Peyer's patch (tissue), 4 donors: ENCODE measurements at regions not wholly inside any gene's neighbourhood (a gene's known extent, or its start where the extent isn't known, plus 50 kb on each side); places are given as distances from the start of the nearest gene placed in this dataset.
"Not testable (repeated sequence)": the region's sequence is repeated elsewhere in the genome, so short reads cannot be mapped to it uniquely, and the experiment has no call there.

Source experiments
- POLR2A ChIP-seq, 2 donors: fragments of 450-650 bp; IDR thresholded peaks; one replicate each; pipeline ENCODE4 v1.5.1; 2017; ENCODE audit warnings: antibody characterized with exemption in 2 of 2, mild to moderate bottlenecking in 2 of 2, moderate library complexity in 2 of 2
- TF ChIP-seq, protein P1 (sequence below), 6 experiments: fragments of 450-650 bp in 4 of 6; fragments of 200-600 bp in 2 of 6; sonication (generic) in 1 of 6; IDR thresholded peaks; one replicate each; pipeline ENCODE4 v1.5.1; 2017 to 2019; ENCODE audit warnings: antibody characterized with exemption in 6 of 6, mild to moderate bottlenecking in 3 of 6, moderate library complexity in 1 of 6

DNA sequence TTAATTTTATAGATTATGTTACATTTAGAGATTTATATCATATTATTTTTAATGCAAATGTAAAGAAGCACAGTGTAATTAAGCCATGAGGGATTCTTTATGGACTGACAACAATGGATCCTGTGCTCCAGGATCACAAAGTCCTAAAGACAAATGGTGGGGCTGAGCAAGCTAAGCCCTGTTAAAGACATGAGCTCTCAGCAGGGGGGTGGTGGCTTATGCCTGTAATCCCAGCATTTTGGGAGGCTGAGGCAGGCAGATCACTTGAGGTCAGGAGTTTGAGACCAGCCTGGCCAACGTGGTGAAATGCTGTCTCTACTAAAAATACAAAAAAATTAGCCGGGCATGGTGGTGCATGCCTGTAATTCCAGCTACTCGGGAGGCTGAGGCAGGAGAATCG, 160.8 kb upstream of the RGS6 start:
- TF ChIP-seq POLR2A (IDR thresholded peaks at IDR 0.05) = not testable (repeated sequence)
- TF ChIP-seq, protein P1, sequence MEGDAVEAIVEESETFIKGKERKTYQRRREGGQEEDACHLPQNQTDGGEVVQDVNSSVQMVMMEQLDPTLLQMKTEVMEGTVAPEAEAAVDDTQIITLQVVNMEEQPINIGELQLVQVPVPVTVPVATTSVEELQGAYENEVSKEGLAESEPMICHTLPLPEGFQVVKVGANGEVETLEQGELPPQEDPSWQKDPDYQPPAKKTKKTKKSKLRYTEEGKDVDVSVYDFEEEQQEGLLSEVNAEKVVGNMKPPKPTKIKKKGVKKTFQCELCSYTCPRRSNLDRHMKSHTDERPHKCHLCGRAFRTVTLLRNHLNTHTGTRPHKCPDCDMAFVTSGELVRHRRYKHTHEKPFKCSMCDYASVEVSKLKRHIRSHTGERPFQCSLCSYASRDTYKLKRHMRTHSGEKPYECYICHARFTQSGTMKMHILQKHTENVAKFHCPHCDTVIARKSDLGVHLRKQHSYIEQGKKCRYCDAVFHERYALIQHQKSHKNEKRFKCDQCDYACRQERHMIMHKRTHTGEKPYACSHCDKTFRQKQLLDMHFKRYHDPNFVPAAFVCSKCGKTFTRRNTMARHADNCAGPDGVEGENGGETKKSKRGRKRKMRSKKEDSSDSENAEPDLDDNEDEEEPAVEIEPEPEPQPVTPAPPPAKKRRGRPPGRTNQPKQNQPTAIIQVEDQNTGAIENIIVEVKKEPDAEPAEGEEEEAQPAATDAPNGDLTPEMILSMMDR (IDR thresholded peaks at IDR 0.05) = not testable (repeated sequence)
